Cardiac fibroblast (primary cell): ENCODE measurements at regions not wholly inside any gene's neighbourhood (a gene's known extent, or its start where the extent isn't known, plus 50 kb on each side); places are given as distances from the start of the nearest gene placed in this dataset.
"Not testable (repeated sequence)": the region's sequence is repeated elsewhere in the genome, so short reads cannot be mapped to it uniquely, and the experiment has no call there.

Experiments
- DNase-seq, 2 donors: peaks; one replicate each; pipeline versions ENCODE4 v3.0.0 to v3.0.0-alpha.2; 2010; ENCODE audit warnings: low read depth in 2 of 2
- H3K4me3 ChIP-seq, 2 donors: replicated peaks in 1 of 2; 1 replicate in 1 of 2; 2 replicates in 1 of 2; pipeline ENCODE4 v1.5.1; 2011; ENCODE audit warnings: low read depth in 2 of 2, low read length in 2 of 2, mild to moderate bottlenecking in 2 of 2, moderate library complexity in 1 of 2
- TF ChIP-seq, protein P1 (sequence below): IDR thresholded peaks from one replicate; pipeline ENCODE4 v1.5.1; 2011; ENCODE audit warnings: low read depth, mild to moderate bottlenecking, low read length, inconsistent platforms

DNA sequence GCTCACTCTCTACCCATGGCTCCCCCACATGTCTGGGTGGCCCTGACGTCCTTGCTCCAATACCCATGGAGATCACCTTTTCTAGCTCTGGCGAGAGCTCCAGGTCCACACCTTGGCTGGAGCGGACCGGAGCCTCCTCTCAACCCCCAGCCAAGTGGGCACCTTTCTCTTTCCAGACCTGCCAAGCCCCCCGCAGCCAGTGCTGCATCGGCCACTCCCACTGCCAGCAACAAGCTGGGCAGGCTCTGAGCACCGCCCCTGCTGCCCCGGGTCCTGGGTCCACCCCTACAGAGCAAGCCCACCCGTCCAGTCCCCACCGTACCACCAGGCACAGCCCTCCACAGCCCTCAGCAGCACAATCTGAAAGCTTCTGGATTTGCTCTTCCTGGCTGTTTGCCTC, 98.2 kb upstream of the C14orf180 start:
- TF ChIP-seq, protein P1, sequence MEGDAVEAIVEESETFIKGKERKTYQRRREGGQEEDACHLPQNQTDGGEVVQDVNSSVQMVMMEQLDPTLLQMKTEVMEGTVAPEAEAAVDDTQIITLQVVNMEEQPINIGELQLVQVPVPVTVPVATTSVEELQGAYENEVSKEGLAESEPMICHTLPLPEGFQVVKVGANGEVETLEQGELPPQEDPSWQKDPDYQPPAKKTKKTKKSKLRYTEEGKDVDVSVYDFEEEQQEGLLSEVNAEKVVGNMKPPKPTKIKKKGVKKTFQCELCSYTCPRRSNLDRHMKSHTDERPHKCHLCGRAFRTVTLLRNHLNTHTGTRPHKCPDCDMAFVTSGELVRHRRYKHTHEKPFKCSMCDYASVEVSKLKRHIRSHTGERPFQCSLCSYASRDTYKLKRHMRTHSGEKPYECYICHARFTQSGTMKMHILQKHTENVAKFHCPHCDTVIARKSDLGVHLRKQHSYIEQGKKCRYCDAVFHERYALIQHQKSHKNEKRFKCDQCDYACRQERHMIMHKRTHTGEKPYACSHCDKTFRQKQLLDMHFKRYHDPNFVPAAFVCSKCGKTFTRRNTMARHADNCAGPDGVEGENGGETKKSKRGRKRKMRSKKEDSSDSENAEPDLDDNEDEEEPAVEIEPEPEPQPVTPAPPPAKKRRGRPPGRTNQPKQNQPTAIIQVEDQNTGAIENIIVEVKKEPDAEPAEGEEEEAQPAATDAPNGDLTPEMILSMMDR, result no peak
- H3K4me3 ChIP-seq, result no peak overlapping the region
- DNase-seq, result no peak

DNA sequence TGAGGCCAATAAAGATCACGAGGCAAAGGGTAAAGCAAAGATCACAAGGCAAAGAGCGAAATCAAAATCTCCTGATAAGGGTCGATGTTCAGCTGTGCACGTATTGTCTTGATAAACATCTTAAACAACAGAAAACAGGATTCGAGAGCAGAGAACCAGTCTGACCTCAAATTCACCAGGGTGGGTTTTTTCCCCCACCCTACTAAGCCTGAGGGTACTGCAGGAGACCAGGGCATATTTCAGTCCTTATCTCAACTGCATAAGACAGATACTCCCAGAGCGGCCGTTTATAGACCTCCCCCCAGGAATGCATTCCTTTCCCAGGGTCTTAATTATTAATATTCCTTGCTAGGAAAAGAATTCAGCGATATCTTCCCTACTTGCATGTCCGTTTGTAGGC, 97.5 kb upstream of the C14orf180 start:
- DNase-seq, H3K4me3 ChIP-seq: not testable (repeated sequence)

DNA sequence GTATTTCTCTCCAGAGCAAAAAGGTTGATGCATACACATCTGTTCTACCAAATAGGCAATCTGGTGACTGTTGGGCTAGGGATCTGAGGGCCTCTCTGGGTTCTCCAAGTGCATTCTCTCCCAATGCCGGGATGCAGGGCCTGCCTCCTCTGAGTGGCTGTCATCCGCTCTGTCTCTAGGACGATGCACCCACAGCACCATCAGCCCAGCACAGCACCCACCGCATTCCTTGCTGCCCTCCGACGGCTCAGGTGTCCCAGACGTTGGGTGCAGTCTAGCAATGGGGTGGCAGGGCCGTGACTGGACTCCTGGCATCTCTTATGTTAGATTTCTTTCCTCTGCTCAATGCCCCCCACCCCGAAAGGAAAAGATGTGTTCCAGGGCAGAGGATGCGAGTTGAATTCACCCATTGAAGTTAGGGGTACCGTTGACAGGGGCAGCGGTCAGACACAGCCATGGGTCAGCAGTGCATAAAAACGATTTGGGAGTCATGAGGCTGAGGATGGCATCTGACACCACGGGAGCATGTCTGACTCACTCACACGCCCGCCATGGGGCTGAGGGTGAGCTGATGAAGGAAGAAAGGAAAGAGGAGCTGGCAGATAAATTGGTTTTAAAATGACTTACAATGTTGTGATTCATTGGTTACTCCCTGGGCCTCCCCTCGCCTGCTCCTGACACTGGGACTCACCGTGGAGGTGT, 93.2 kb upstream of the C14orf180 start:
- TF ChIP-seq, protein P1, result no peak
- DNase-seq, result no peak
- H3K4me3 ChIP-seq, result no peak overlapping the region

DNA sequence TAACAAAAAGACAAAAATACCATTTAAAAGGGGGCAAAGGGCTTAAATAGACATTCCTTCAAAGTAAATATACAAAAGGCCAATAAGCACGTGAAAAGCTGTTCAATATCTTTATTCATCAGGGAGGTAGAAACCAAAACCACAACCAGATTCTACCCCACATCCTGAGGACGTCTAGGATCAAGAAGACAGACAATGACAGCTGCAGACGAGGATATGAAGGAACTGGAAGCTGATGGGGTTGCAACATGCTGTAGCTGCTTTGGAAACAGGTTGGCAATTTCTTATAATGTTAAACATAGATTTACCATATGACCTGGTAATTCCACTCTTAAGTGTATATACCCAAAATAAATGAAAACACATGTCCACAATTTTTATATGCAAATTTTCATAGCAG, 85.1 kb upstream of the C14orf180 start:
- TF ChIP-seq, protein P1, result no peak
- DNase-seq, result no peak

DNA sequence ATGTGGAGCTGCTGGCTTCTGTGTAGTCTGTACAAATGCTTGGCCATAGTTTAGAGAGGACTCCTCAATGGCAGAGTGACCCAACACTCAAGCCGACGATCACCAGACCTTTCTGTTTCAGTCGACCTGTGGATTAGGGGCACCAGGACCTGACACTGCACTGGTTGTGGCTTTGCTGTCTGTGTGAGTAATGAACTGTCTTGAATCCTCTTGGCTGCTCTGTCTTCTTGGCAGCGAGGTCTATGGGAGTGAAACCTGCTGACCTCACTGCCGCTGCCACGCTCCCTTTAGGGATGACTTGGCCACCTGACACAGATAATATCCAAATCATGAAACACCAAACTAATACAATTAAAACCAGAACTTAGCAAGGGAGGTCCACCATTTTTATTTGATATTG, 83.5 kb upstream of the C14orf180 start:
- TF ChIP-seq, protein P1, result no peak
- DNase-seq, result no peak
- no peak overlapping the region for H3K4me3 ChIP-seq

More for the DNA sequence above, 85.1 kb upstream of the C14orf180 start:
- H3K4me3 ChIP-seq, result no peak overlapping the region

DNA sequence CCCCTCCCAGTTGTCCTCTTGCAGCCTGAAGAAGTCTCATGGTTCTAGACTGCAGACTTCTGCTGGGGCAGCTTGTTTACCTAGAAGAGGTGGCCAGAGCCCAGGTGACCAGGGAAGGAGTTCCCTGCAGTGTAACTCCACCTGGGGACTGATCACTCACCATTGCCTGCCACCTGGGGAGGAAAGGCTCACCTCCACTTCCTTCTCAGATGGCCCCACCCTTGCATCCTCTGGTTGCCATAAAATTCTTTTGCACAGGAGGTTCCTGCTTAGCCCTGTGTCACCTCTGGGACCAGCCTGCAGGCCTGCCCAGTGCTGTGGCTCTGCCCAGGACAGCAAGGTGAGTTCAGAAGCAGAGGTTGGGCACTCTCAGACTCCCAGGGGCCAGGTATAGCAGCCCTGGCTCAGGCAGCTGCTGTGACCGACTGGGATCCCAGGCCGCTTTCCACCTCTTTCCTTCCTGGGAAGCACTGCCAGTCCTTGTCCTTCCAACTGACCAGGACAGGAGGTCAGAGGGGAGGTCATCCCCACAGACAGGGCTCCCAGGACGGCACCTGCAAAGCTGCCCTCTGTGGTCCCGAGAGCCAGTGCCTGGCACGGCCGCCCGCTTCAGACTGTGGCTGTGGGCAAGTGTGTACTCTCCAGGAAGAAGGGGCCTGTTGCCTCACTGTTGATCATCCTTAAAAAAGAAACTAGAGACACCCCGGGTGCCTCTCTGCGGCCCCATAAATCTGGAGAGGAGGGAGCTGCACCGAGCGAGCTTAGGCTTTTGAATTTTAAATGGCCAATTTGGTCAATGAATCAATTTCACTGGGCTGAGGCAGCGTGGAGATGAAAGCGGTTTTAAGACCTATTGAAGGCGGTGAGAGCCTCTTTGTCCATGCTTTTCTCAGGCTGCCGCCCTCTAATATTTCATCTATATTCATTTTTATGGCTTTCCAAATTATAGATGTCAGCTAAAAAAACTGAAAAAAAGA, 79.5 kb upstream of the C14orf180 start:
- no peak for DNase-seq
- TF ChIP-seq, protein P1, result no peak

DNA sequence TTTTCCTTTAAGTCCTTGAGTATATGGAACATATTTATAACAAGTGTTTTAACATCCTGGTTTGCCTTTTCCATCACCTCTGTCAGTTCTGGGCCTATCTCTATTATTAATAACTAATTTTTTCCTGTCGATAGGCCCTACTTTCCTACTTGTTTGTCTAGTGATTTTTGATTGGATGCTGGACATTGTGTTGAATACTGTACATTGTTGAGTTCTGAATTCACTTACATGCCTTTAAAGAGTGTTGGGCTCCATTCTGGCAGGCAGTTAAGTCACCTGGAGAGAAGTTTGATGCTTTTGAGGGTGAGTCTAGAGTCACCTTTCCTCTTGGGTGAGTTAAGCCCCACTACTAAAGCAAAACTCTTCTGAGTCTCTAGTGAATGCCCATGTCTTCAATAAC, 77.5 kb upstream of the C14orf180 start:
- TF ChIP-seq, protein P1, result no peak
- H3K4me3 ChIP-seq, result no peak overlapping the region
- no peak for DNase-seq

More for the DNA sequence above, 79.5 kb upstream of the C14orf180 start:
- H3K4me3 ChIP-seq, result no peak overlapping the region
